ENCODE measurements at regions not wholly inside any gene's neighbourhood (a gene's known extent, or its start where the extent isn't known, plus 50 kb on each side); places are given as distances from the start of the nearest gene placed in this dataset.
A peak's percentile ranks its signal among the peaks of the same experiment; 100 is the strongest.
"Not testable (repeated sequence)": the region's sequence is repeated elsewhere in the genome, so short reads cannot be mapped to it uniquely, and the experiment has no call there.

GRCh38 chr22:49466878-49467595 lies 360.6 kb downstream of the BRD1 start:
- no peak for DNase-seq

DNA sequence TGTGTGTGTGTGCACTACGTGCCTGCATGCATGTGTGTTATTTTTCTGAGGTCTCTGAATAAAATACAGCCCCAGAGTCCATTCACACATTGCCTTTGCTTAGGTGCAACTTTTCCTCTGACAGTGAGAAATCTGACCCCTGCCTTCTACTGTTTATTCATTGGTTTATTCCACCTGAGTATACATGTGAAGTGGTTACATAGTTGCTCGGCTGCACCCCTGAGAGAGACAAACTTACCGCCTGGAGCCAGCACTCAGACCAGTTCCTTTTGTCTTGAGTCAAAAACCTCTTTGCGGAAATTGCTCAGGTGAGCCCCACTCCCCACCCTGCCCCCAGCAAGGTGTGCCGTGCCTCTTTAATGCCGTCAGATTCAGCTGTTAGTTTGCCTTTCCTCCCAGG lies 363.6 kb downstream of the BRD1 start:
- DNase-seq: no peak

- no peak for DNase-seq
Observed at GRCh38 chr22:49462795-49463194, 364.9 kb downstream of the BRD1 start.

DNA sequence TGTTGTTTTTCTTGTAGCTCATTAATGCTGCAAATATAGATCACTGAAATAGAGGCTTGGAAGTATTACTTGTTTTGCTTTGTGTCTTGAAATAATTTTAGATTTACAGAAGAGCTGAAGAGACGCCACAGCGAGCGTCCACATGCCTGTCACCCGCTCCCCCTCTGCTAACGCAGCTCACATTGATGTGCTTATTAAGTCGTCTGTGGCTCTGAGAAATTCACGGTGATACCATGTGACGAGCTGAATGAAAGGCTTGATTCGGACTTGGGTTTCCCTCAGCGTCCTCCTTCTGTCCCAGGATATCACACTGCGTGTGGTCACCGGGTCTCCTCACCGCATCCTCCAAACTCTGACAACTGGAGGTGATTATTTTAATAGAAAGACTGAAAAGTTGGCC lies 365.4 kb downstream of the BRD1 start:
- DNase-seq: no peak

DNA sequence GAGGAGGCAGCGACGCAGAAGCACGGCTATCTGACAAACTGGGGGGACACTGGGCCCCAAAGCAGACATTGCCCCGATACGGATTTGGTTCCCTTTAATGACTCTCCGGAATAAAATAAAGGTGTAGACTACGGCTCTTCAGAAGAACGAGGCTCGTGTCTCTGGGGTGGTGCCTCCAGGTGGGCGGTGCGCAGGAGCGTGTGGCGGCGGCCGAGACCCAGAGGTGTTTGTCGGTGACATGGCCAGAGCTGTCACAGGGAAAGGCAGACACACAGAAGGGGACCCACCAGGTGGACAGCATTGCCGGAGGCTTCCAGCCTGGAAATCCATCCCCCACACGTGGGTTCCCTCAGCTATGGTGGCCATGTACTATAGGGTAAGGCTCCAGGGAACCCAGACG lies 366.0 kb downstream of the BRD1 start:
- no peak for DNase-seq

DNA sequence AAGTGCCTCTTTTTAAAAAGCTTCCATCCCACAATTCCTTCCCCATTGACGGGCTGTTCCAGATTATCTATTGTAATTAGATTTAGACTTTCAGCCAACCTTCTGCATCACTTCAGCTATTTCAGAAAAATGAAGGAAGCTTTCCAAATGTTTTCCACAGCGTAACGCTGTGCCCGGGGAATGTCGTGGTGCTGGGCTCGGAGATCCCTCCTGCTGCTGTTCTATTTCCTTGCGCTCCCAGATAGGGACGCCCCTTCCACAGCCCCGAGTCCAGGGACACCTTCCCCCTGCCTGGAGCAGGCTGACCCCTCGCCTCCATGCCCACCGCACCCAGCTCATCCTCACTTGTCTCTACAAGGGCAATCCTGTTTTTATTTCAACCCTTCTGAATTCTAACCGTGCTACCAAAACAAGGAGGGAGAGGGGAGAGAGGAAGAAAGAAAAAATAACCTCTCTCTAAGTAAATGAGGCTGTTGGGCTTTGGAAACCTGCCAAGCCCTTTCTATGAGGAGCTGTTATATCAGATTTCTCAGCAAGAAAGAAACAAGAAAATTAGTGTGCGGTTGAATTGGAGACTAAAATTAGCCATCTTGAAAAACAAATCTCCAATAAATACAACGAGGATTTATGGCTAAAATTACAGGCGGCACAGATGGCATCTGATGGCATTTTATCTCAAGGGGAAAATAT lies 366.9 kb downstream of the BRD1 start:
- DNase-seq: peak in 1 of 51 donors; percentile 19

GRCh38 chr22:49460091-49460490 lies 367.6 kb downstream of the BRD1 start:
- DNase-seq: no peak

DNA sequence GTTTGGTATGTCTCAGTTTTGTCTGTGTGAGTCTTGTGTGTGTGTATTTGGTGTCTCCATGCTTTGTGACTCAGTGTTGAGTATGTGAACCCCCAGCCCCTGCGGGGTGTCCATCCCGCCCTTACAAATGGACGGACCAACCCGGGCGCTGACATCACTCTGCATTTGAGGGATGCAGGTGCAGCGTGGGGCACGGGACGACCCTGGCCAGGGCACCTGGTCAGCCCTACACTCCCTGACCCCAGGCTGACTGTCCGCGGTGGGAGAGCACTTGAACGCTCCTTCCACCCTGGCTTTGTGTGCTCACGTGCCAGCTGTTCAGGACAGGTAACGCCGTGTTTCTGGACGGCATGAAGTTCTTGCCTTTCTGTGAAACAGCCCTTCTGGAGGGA lies 369.0 kb downstream of the BRD1 start:
- DNase-seq: no peak

DNA sequence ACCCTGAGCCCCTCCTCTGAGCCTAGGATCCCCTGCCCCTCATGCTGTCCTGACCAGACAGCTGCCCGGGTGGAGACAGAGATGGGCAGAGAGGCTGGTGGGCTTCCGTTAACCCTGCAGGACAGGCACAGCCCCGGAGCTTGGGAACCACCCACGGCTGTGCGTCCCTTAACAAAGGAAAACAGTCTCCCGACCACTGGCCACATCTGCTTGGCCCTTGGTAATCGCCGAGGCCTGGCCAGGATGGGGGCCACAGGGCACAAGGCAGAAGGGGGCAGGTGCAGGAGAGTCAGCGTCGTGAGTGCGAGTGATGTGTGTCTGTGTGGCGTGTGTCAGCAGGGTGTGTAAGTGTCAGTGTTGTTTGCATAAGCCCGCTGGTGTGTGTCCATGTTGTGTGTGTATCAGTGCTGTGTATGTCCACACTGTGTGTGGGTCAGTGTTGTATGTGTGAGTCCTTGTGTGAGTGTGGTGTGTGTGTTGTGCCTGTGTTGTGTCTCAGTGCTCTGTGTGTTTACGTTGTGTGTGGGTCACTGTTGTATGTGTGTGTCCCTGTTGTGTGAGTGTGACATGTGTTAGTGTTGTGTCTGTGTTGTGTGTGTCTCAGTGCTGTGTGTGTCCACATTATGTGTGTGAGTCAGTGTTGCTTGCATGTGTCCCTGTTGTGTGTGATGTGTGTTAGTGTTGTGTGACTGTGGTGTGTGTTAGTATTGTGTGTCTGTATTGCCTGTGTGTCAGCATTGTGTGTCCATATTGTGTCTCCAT lies 369.5 kb downstream of the BRD1 start:
- no peak for DNase-seq

- no peak for DNase-seq
Observed at GRCh38 chr22:49457146-49457545, 370.5 kb downstream of the BRD1 start.

- DNase-seq: no peak
Observed at GRCh38 chr22:49455595-49455994, 372.1 kb downstream of the BRD1 start.

- no peak for DNase-seq
Observed at GRCh38 chr22:49454726-49455125, 372.9 kb downstream of the BRD1 start.

DNA sequence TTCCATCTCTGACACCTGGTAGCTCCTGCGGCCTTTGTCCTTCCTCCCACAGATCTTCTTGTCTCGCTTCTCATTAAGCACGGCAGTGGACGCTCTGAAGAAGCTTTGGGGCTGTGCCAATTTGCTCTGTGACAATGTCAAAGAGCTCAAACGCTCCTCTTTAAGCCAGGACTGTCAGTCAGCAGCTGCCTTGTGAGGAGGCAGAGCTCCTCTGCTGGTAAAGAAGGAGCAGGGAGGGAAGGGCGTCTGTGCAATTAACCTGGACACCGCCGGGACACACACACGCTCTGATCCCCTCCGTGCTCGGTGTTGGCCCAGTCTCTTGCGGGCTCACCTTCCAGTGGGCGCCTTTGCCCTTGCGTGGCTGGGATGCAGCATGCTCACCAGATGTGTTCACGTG lies 373.9 kb downstream of the BRD1 start:
- no peak for DNase-seq

DNA sequence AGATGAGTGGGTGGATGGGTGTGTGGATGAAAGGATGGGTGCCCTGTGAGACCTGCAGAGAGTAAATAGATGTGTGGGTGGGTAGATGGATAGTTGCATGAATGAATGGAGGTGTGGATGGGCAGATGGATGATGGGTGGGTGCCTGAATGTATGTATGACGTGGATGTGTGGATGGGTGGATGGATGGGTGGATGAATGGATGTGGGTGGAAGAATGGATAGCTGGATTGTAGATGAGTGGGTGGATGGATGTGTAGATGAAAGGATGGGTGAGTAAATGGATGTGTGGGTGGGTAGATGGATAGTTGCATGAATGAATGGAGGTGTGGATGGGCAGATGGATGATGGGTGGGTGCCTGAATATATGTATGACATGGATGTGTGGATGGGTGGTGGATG lies 374.7 kb downstream of the BRD1 start:
- DNase-seq: not testable (repeated sequence)

GRCh38 chr22:49452362-49452946 lies 375.2 kb downstream of the BRD1 start:
- DNase-seq: no peak

GRCh38 chr22:49451070-49451840 lies 376.4 kb downstream of the BRD1 start:
- no peak for DNase-seq

DNA sequence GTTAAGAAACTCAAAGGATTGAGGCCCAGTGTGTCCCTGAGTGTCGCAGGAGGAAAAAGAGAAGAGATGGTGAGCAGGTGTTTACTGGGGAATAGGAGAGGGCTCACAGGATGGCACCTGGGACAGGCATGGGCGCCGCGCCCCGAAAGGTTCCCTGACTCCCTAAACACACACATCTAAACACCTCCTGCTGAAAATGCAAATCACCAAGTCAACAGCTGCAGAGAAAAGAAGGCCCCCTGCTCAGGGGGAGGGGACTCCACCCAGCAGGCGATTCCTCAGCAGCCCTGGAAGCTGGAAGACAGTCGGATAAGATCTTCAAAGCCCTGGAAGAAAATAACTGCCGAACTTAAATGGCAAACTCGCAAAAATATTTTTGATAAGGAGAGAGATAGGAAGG lies 377.2 kb downstream of the BRD1 start:
- DNase-seq: no peak

GRCh38 chr22:49449811-49450446 lies 377.7 kb downstream of the BRD1 start:
- DNase-seq: no peak

DNA sequence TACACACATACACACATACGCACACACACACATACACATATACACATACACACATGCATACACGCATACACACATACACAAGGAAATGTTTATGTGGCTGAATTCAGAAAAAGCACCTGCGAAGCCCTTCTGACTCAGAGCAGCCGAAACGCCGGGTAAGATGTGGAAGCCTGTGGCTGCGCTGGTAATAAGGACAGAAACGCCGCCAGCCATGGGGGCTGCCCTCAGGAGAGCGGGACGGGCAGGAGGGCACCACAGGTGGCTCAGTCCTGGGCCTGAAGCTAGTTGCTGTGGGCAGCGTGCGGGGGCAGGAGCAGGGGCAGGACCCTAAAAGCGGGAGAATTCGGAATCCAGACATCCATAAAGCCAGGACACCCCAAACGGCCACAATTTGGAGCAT lies 378.3 kb downstream of the BRD1 start:
- peak in 1 of 51 donors; percentile 16 for DNase-seq

DNA sequence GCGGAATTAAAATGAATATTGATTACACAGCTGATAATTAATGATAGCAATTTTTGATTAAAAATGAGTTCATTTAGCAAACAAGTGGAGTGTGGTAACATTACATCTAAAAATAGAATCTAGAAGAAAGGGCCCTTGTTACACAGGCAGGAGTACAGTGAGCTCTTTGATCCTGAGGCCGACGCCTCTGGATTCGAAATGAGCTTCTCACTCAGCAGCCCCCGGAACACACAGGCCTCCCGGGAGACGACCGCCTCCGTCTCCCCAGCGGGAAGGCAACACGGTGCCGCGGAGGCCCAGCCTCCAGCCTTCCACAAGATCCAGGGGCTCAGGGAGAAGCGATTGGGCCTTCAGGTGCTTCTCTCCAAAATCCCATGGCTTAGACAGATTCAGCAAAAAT lies 379.1 kb downstream of the BRD1 start:
- peak in 42 of 51 donors; percentile 4 to 86 (median 48) for DNase-seq

DNA sequence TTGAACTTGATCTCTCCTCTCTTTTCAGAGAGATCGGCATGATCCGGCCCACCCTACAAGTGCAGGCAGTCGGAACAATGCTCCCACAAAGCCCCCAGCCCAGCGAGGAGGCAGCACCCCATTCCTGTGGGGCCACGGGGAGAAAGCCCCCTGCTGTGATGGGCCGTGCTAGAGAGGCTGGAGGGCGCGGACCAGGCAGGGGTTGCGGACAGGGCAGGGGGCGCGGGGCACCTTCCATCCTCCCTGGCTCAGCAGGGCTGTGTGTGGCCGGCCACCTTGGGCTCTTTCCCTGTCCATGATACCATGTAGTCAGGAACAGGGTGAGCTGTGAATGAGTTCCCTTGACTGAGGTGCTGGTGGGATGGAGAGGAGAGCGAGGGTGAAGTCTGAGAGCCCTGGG lies 379.8 kb downstream of the BRD1 start:
- DNase-seq: peak in 1 of 51 donors; percentile 43

Data from hypothalamus (tissue), 51 donors.